ENCODE measurements at regions not wholly inside any gene's neighbourhood (a gene's known extent, or its start where the extent isn't known, plus 50 kb on each side); places are given as distances from the start of the nearest gene placed in this dataset.

DNA sequence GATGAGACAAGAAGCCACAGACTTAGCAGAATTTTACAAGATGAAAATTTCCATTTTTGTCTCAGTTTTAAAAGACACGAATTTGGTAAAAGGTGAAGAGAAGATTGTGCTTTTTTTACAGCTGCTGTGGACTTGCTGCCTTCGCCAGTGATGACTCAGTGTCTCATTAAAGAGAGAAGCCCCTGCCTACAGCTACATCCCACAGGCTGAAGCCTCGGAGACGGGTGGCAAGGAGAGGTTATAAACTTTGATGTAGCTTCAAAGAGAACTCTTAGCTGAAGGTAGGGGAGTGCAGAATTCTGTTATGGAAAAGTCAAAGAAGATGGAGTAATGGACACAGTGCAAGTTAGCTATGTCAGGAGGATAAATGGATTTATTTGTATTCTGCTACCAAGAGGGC is 683.4 kb upstream of the ARGLU1 start:
- DNase-seq (ENCODE audit: low read depth) = no peak
- no peak overlapping the region for H3K4me3 ChIP-seq (ENCODE audit: control insufficient read depth, low read depth, low read length)
- no peak for TF ChIP-seq CTCF (conservative IDR thresholded peaks at IDR 0.05; ENCODE audit: control insufficient read depth, insufficient read depth, low read depth, low read length)

- DNase-seq (ENCODE audit: low read depth) = no peak
- TF ChIP-seq CTCF (conservative IDR thresholded peaks at IDR 0.05; ENCODE audit: control insufficient read depth, insufficient read depth, low read depth, low read length) = no peak
- H3K4me3 ChIP-seq (ENCODE audit: control insufficient read depth, low read depth, low read length) = no peak overlapping the region
These were observed 682.7 kb upstream of the ARGLU1 start for GRCh38 chr13:107250628-107251027.

- no peak overlapping the region for H3K4me3 ChIP-seq (ENCODE audit: control insufficient read depth, low read depth, low read length)
- no peak for DNase-seq (ENCODE audit: low read depth)
- no peak for TF ChIP-seq CTCF (conservative IDR thresholded peaks at IDR 0.05; ENCODE audit: control insufficient read depth, insufficient read depth, low read depth, low read length)
These were observed 676.3 kb upstream of the ARGLU1 start for GRCh38 chr13:107244241-107244640.

DNA sequence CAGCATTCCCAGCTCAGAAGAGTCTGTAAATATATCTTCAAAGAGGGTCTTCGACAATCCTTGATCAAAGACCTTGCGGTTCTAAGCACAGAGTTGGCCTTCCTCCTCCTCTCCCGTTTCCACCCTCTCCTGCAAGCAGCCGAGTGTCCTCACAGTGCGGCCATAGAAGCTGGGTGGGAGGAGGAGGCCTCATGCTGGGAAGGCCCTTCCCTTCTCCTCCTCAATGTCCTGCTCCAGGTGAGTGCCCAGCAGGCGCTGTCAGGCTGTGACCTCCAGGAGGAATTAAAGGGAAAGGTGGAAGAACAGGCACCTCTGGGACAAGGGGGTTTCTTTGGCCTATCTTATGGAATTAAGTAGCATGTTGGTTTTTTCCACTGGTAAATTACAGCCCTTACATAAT is 674.2 kb upstream of the ARGLU1 start:
- no peak for DNase-seq (ENCODE audit: low read depth)
- no peak for TF ChIP-seq CTCF (conservative IDR thresholded peaks at IDR 0.05; ENCODE audit: control insufficient read depth, insufficient read depth, low read depth, low read length)
- no peak overlapping the region for H3K4me3 ChIP-seq (ENCODE audit: control insufficient read depth, low read depth, low read length)

DNA sequence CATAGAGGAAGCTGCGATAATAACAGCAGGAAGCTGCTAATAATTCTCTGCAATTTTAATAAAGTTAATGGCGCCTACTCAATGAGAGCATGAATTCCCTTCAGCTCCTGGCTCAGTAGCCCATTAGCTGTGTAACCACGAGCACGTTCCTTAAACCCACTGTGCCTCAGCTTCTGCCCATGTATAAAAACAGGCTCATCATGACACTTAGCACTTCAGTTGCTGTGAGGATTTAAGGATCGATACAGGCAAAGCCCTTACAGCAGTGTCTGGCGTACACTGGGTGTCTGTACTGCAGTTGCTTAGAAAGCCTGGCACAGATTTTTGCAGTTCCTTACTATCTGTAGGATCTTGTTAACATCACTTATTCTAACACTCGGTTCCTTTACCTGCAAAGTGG is 673.4 kb upstream of the ARGLU1 start:
- no peak for TF ChIP-seq CTCF (conservative IDR thresholded peaks at IDR 0.05; ENCODE audit: control insufficient read depth, insufficient read depth, low read depth, low read length)
- no peak overlapping the region for H3K4me3 ChIP-seq (ENCODE audit: control insufficient read depth, low read depth, low read length)
- DNase-seq (ENCODE audit: low read depth) = no peak

DNA sequence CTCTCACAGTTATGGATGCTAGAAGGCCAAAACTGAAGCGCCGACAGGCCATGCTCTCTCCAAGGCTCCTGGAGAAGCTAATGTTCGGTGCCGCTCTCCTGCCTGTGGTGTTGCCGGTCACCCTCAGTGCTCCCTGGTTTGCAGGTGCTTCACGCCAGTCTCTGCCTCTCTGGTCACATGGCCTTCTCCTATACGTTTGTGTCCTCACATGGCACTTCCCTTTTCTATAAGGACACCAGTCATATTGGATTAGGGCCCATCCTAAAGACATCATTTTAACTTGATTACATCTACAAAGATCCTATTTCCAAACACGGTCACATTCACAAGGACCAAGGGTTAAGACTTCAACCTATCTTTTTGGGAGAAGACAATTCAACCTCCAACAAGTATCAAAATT is 671.3 kb upstream of the ARGLU1 start:
- no peak for DNase-seq (ENCODE audit: low read depth)
- TF ChIP-seq CTCF (conservative IDR thresholded peaks at IDR 0.05; ENCODE audit: control insufficient read depth, insufficient read depth, low read depth, low read length) = no peak

GRCh38 chr13:107238262-107238981 is 670.5 kb upstream of the ARGLU1 start:
- TF ChIP-seq CTCF (conservative IDR thresholded peaks at IDR 0.05; ENCODE audit: control insufficient read depth, insufficient read depth, low read depth, low read length) = no peak
- DNase-seq (ENCODE audit: low read depth) = no peak
- H3K4me3 ChIP-seq (ENCODE audit: control insufficient read depth, low read depth, low read length) = no peak overlapping the region

More for the DNA sequence above, 671.3 kb upstream of the ARGLU1 start:
- no peak overlapping the region for H3K4me3 ChIP-seq (ENCODE audit: control insufficient read depth, low read depth, low read length)

All from fibroblast of mammary gland (primary cell).